ENCODE measurements at regions not wholly inside any gene's neighbourhood (a gene's known extent, or its start where the extent isn't known, plus 50 kb on each side); places are given as distances from the start of the nearest gene placed in this dataset.
A peak's percentile ranks its signal among the peaks of the same experiment; 100 is the strongest.

DNA sequence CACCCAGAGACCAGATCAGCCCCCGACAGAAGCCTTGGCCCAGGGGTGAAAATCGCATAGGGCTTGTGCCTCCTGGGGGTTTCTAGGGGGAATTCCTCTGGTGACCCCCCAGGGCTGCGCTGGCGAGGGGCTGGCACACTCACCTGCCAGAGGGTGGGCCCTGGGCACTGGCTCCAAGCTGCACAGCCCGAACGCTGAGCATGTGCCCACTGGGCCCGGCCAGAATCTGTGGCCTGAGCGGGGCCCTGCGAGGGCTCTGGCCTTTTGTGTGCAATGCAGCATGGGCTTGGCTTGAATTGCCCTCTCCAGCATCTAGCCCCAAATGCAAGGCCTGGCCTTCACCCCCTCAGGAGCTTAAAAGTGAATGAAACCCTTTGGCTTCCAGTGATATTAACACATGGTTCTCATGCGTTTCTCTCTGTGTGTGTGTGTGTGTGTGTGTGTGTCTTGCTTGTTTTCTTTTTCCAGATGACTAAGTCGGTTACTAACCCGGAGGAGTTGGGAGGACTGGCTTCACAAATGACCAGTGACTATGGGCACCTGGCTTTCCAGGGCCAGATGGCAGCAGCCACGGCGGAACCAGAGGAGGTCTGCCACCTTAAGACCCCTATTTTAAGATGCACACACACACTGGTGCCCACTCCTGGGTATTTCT lies 259.1 kb upstream of the TPM1 start:
- peak; percentile 89 for DNase-seq (ENCODE audit: low read depth)
- TF ChIP-seq CTCF (conservative IDR thresholded peaks at IDR 0.05; ENCODE audit: low read length) = no peak
- no peak overlapping the region for H3K4me3 ChIP-seq (ENCODE audit: low read length)

DNA sequence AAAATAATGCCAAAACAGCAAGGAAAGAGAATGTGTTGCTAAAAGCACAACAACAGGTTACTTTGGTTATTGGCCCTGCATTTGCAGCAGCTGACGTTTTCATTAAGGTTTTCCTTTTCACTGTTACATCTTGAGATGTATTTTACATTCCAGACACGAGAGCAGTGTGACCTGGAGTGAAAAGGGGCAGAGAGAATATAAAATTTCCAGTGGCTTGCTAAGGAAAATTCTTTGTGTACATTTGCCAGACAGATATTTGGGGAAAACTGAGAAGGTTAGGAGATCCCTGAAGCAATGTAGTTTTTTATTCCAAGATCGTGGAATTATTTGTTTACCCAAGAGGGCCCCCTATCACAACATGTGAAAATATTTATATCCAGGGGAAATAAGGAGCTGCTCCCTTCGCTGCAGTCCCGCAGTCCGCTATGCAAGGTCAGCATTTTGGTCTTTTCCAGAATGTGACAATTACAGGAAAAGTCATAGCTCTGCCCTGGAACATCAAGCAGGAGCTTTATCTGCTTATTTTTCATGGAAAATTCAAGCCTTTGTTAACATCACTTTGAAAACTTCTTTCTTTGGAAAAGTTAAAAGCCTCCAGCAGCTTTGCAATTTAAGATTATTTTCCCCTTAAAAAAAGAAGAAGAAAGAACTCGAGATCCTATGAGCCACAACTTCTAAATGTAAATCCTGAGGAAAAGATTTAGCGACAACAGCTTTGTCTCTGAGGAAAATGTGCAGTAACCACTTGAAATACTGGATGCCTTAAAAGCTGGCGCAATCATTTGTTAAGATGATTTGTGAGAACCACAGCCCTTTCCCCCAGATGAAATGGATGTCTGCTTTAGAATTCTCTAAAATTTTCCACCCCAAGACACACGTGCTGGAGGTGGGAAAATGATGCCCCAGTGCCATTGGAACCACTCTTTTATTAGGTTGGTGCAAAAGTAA lies 256.4 kb upstream of the TPM1 start:
- TF ChIP-seq CTCF (conservative IDR thresholded peaks at IDR 0.05; ENCODE audit: low read length) = no peak
- no peak overlapping the region for H3K4me3 ChIP-seq (ENCODE audit: low read length)
- DNase-seq (ENCODE audit: low read depth) = no peak

DNA sequence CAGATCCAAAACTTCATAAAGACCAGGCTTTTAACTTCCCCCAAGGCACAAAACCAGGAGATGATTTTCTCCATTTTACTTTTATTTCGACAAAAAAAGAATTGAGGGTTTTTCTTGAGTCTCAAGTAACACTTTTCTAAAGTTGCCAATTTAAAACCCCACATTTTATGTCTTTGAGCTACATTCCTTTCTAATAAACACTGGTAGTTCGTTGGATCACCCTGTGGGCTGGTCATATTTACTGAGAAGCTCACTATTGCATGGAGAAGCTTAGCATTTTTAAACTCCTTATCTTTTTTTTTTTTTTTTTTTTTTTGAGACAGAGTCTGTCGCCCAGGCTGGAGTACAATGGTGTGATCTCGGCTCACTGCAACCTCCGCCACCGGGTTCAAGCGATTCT lies 255.1 kb upstream of the TPM1 start:
- no peak for DNase-seq (ENCODE audit: low read depth)
- no peak overlapping the region for H3K4me3 ChIP-seq (ENCODE audit: low read length)
- no peak for TF ChIP-seq CTCF (conservative IDR thresholded peaks at IDR 0.05; ENCODE audit: low read length)

DNA sequence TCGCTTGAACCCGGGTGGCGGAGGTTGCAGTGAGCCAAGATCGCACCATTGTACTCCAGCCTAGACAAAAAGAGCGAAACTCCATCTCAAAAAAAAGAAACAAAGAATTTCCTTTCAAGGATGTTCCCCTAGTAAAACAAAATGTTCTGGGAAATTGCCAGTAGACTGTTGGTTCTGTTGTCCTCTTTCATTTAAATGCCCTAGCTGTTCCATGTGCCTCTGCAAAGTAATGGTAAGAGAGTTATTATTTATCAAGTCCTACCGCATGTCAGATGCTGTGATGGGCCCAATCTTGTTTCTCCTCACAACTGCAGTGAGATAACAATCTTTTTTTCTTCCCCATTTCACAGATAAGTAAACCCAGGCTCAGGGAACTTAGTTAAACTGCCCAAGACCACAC lies 254.3 kb upstream of the TPM1 start:
- DNase-seq (ENCODE audit: low read depth) = no peak
- H3K4me3 ChIP-seq (ENCODE audit: low read length) = no peak overlapping the region
- no peak for TF ChIP-seq CTCF (conservative IDR thresholded peaks at IDR 0.05; ENCODE audit: low read length)

DNA sequence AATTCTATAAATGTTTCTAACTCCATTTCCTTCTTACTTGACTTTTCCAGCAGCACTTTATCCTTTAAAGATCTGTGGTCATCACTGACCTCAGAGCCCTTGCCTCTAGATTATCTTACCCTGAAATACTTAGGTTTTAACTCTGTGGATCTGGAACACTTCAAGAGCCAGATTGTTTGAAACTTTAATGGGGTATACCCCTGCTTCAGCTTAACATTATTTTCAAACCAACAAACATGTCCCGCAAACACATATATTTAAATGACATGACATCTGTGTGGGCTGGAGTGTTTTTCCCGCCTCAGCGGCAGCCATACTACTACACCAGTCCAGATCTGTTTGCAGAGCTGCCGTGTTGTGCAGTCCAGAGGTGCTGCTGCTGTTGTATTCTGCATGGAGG lies 252.0 kb upstream of the TPM1 start:
- no peak overlapping the region for H3K4me3 ChIP-seq (ENCODE audit: low read length)
- no peak for TF ChIP-seq CTCF (conservative IDR thresholded peaks at IDR 0.05; ENCODE audit: low read length)
- DNase-seq (ENCODE audit: low read depth) = no peak

DNA sequence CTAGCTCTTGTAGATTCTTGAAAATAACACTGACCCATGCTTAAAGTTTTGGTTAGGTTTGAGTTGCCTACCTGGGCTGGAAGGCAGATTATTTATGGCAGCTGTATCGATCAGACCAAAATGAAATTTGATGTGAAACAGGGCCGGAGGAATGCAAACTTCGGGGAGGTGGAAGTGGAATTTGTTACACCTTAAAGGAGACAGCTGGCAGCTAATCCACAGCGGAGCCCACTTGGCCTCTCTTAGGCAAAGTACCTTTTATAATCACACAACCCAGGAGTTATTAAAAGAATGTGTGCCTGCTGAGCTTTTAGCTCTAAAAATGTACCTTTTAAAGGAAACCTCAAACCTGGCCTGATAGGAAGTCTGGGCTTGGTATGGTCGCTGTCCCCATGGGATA lies 250.9 kb upstream of the TPM1 start:
- no peak overlapping the region for H3K4me3 ChIP-seq (ENCODE audit: low read length)
- no peak for TF ChIP-seq CTCF (conservative IDR thresholded peaks at IDR 0.05; ENCODE audit: low read length)
- DNase-seq (ENCODE audit: low read depth) = no peak
